SK-N-SH (cell line): ENCODE measurements at regions not wholly inside any gene's neighbourhood (a gene's known extent, or its start where the extent isn't known, plus 50 kb on each side); places are given as distances from the start of the nearest gene placed in this dataset.

Experiments
- EP300 ChIP-seq, 2 experiments: IDR thresholded peaks; 2 replicates each; pipeline versions ENCODE4 v1.4.0 to v1.6.1; 2012; ENCODE audit warnings: borderline replicate concordance in 1 of 2, low read depth in 1 of 2, low read length in 1 of 2
- JUND ChIP-seq: IDR thresholded peaks from 2 replicates; pipeline ENCODE4 v1.4.0; 2012
- TF ChIP-seq, protein P1 (sequence below): fragments of 200-600 bp; sonication (generic); IDR thresholded peaks from 2 replicates; pipeline ENCODE4 v1.6.1; 2017; ENCODE audit warnings: antibody characterized with exemption, mild to moderate bottlenecking, moderate library complexity

DNA sequence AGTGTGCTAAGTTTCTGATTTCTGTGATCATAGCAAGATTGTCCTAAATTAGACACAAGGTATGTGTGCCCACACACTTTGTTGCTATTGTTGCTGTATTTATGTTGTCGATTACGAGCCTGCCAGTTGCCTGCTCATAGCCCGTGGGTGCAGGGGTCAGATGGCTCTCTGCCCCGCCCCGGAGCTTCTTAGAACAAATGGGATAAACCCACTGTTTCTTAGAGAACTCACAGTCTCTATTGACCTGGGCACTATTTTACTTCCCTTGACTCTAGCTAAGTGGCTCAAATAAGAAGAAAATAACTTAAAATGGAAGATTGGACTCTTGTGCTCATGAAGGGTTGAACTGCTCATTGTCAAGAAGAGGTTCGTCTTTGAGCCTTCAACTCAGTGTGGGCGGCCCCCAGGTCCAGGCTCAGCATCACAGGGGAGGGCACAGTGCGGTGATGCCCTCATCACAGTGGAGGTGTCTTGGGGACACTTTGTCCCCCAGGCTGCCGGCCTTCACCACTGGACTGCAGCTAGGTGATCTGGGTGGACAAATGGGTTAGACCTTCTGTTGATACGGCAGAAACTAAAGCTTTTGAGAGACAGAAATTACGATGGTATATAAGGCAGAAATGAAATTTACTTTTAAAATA, 155.5 kb downstream of the TENT4A start:
- TF ChIP-seq, protein P1, sequence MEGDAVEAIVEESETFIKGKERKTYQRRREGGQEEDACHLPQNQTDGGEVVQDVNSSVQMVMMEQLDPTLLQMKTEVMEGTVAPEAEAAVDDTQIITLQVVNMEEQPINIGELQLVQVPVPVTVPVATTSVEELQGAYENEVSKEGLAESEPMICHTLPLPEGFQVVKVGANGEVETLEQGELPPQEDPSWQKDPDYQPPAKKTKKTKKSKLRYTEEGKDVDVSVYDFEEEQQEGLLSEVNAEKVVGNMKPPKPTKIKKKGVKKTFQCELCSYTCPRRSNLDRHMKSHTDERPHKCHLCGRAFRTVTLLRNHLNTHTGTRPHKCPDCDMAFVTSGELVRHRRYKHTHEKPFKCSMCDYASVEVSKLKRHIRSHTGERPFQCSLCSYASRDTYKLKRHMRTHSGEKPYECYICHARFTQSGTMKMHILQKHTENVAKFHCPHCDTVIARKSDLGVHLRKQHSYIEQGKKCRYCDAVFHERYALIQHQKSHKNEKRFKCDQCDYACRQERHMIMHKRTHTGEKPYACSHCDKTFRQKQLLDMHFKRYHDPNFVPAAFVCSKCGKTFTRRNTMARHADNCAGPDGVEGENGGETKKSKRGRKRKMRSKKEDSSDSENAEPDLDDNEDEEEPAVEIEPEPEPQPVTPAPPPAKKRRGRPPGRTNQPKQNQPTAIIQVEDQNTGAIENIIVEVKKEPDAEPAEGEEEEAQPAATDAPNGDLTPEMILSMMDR, result no peak
- TF ChIP-seq JUND, result no peak
- TF ChIP-seq EP300 (IDR thresholded peaks at IDR 0.05; ENCODE audit: borderline replicate concordance in 1 of 2, low read depth in 1 of 2, low read length in 1 of 2), result no peak
